ENCODE measurements at regions not wholly inside any gene's neighbourhood (a gene's known extent, or its start where the extent isn't known, plus 50 kb on each side); places are given as distances from the start of the nearest gene placed in this dataset.
A peak's percentile ranks its signal among the peaks of the same experiment; 100 is the strongest.

GRCh38 chr22:48477031-48477721 is 1350.5 kb downstream of the BRD1 start:
- intact Hi-C loops (cut with DNase I): no loop called here
- ATAC-seq (peak; percentile 92 to 96 (median 94)), DNase-seq (peak in 4 of 5 donors; percentile 34 to 76 (median 58))
- no peaks in the 10 kb centered on the region for H3K9me3 ChIP-seq
- TF ChIP-seq CTCF (IDR thresholded peaks at IDR 0.05) (no peak), POLR2A (IDR thresholded peaks at IDR 0.05) (no peak)
- H3K4me3 ChIP-seq: no peak overlapping the region
- WGBS, 4 donors: 65 to 83% (median 74%) methylated on average over 14 to 22 of the region's 22 CpGs
- H3K36me3 ChIP-seq: no peaks in the 10 kb centered on the region
- H3K27me3 ChIP-seq: peaks cover 0 to 38% (median 7%) of the 10 kb centered on the region in 9 donors
- peaks cover 0 to 6% (median 0%) of the 10 kb centered on the region in 12 donors for H3K4me1 ChIP-seq
- no peak overlapping the region for H3K27ac ChIP-seq

GRCh38 chr22:48476577-48476976 is 1351.1 kb downstream of the BRD1 start:
- DNase-seq (no peak), ATAC-seq (no peak)
- Histone ChIP-seq H3K36me3 (no peaks in the 10 kb centered on the region), H3K4me1 (peaks cover 0 to 6% (median 0%) of the 10 kb centered on the region in 12 donors), H3K4me3 (no peak overlapping the region), H3K9me3 (no peaks in the 10 kb centered on the region), H3K27ac (no peak overlapping the region), H3K27me3 (peaks cover 0 to 39% (median 7%) of the 10 kb centered on the region in 9 donors)
- no peak for TF ChIP-seq CTCF (IDR thresholded peaks at IDR 0.05)
- no peak for TF ChIP-seq POLR2A (IDR thresholded peaks at IDR 0.05)
- intact Hi-C loops (cut with DNase I): no loop called here
- 83 to 94% (median 89%) methylated on average over 3 to 5 of the region's 5 CpGs for WGBS, 4 donors

GRCh38 chr22:48475661-48476345 is 1351.9 kb downstream of the BRD1 start:
- Histone ChIP-seq H3K4me3 (no peak overlapping the region), H3K36me3 (no peaks in the 10 kb centered on the region), H3K4me1 (peaks cover 0 to 6% (median 0%) of the 10 kb centered on the region in 12 donors), H3K9me3 (no peaks in the 10 kb centered on the region), H3K27ac (no peak overlapping the region), H3K27me3 (peaks cover 0 to 39% (median 7%) of the 10 kb centered on the region in 9 donors)
- DNase-seq: no peak
- ATAC-seq: peak in 1 of 4 donors; percentile 18
- intact Hi-C loops (cut with DNase I): no loop called here
- no peak for TF ChIP-seq CTCF (IDR thresholded peaks at IDR 0.05)
- no peak for TF ChIP-seq POLR2A (IDR thresholded peaks at IDR 0.05)
- WGBS, 4 donors: 76 to 86% (median 78%) methylated on average over 15 of the region's 15 CpGs

GRCh38 chr22:48474881-48475280 is 1352.8 kb downstream of the BRD1 start:
- ATAC-seq: no peak
- intact Hi-C loops (cut with DNase I): no loop called here

More at GRCh38 chr22:48474881-48475280, 1352.8 kb downstream of the BRD1 start:
- Histone ChIP-seq H3K4me1 (peaks cover 0 to 6% (median 0%) of the 10 kb centered on the region in 12 donors), H3K4me3 (no peak overlapping the region), H3K9me3 (no peaks in the 10 kb centered on the region), H3K27me3 (peaks cover 0 to 39% (median 7%) of the 10 kb centered on the region in 9 donors), H3K27ac (no peak overlapping the region), H3K36me3 (no peaks in the 10 kb centered on the region)
- TF ChIP-seq CTCF (IDR thresholded peaks at IDR 0.05): no peak
- no peak for TF ChIP-seq POLR2A (IDR thresholded peaks at IDR 0.05)
- no peak for DNase-seq
- 69 to 84% (median 77%) methylated on average over 4 to 9 of the region's 9 CpGs for WGBS, 4 donors

Measured in heart left ventricle (tissue), 16 donors.